Omental fat pad (tissue), 3 donors: ENCODE measurements at regions not wholly inside any gene's neighbourhood (a gene's known extent, or its start where the extent isn't known, plus 50 kb on each side); places are given as distances from the start of the nearest gene placed in this dataset.

Experiments used
- ATAC-seq: fragments of 150-250 bp; one replicate; pipeline ENCODE4 v1.9.1; 2016; ENCODE audit warnings: mild to moderate bottlenecking, moderate library complexity; ENCODE audit not compliant: low FRiP score
- DNase-seq: peaks from one replicate; pipeline ENCODE4 v3.0.0-alpha.2; 2019; ENCODE audit warnings: low spot score
- TF ChIP-seq, protein P1 (sequence below), 3 donors: fragments of 450-650 bp; IDR thresholded peaks; one replicate each; pipeline ENCODE4 v1.5.1; 2016 to 2017; ENCODE audit warnings: antibody characterized with exemption in 3 of 3, mild to moderate bottlenecking in 3 of 3, moderate library complexity in 2 of 3

DNA sequence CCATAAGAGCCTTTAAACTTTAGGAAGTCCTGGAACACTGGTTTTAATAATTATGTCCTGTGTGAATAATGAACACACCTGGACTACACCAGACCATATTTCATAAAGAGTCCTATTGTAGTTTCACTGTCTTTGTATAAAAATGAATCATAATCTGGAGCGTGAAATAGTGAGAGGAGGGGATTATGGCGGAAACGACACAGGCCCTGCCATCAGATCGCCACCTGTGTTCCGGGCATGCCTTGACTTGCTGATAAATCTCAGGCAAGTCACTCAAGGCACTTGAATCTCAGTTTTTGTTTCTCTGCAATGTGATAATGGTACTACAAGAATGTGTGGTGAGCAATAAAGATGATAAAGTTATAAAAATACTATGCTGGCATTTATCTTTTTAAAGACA lies 995.5 kb downstream of the MCTP2 start:
- DNase-seq (no peak), ATAC-seq (no peak)
- TF ChIP-seq, protein P1, sequence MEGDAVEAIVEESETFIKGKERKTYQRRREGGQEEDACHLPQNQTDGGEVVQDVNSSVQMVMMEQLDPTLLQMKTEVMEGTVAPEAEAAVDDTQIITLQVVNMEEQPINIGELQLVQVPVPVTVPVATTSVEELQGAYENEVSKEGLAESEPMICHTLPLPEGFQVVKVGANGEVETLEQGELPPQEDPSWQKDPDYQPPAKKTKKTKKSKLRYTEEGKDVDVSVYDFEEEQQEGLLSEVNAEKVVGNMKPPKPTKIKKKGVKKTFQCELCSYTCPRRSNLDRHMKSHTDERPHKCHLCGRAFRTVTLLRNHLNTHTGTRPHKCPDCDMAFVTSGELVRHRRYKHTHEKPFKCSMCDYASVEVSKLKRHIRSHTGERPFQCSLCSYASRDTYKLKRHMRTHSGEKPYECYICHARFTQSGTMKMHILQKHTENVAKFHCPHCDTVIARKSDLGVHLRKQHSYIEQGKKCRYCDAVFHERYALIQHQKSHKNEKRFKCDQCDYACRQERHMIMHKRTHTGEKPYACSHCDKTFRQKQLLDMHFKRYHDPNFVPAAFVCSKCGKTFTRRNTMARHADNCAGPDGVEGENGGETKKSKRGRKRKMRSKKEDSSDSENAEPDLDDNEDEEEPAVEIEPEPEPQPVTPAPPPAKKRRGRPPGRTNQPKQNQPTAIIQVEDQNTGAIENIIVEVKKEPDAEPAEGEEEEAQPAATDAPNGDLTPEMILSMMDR (IDR thresholded peaks at IDR 0.05), result no peak

DNA sequence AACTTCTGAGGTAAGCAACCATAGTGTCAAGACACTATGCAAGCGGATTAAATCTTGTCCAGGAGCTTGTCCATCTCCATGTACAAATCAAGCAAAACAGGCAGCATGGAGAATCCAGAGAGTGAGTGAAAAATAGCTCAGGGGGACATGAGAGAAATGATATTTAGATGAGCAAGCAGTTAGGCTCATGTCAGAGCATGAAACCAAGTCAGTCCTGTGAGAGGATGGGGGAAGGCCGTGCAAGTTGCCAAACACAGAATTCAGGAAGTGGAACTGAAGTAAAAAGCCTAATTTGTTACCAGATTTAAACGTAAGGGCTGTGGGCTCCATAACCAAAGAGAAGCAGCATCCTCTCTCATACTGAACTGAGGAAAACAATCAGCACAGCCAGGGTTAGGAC lies 995.9 kb downstream of the MCTP2 start:
- ATAC-seq (no peak), DNase-seq (no peak)
- TF ChIP-seq, protein P1 (IDR thresholded peaks at IDR 0.05), result no peak

DNA sequence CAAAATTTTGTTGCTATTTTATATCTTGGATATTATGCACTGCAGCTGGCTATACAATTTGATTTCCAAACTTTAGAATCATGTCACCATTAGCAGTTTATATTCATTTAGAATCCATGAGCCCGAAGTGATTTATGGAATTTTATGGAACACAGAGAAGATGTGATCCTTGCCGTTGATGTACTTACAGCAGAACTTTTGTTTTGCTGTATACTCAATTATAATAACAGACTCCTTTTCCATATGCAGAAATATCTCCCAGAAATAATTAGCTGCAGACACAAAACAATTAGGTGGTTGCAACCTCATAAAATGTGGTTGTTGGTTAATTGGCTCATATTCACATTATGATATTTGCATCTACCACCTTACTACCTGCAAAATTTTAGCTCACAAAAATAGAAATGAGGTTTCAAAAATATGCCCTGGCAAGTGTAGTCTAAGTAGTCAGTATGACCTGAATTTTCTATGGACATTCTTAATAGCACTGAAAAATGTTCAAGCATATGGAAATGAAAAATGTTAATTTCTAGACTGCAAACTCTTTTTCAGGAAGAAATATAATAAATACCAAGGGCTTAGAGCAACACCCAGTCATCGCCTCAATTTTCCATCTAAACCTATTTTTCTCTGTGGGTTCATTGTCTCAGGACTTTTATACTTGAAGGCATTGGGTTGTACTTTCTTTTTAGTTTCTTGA lies 997.6 kb downstream of the MCTP2 start:
- ATAC-seq (no peak), DNase-seq (no peak)
- TF ChIP-seq, protein P1 (IDR thresholded peaks at IDR 0.05), result no peak

DNA sequence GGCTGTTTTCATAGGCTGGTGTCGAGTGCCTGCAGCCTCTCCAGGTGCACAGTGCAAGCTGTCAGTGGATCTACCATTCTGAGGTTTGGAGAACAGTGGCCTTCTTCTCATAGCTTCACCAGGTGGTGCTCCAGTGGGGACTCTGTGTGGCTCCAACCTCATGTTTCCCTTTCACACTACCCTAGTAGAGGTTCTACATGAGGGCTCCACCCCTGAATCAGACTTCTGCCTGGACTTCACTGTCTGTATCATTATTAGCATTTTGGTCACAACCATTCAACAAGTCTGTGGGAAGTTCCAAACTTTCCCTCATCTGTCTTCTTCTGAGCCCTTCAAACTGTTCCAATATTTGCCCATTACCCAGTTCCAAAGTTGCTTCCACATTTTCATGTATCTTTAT lies 1003.7 kb downstream of the MCTP2 start:
- DNase-seq, result no peak
- TF ChIP-seq, protein P1 (IDR thresholded peaks at IDR 0.05), result no peak
- ATAC-seq, result no peak

DNA sequence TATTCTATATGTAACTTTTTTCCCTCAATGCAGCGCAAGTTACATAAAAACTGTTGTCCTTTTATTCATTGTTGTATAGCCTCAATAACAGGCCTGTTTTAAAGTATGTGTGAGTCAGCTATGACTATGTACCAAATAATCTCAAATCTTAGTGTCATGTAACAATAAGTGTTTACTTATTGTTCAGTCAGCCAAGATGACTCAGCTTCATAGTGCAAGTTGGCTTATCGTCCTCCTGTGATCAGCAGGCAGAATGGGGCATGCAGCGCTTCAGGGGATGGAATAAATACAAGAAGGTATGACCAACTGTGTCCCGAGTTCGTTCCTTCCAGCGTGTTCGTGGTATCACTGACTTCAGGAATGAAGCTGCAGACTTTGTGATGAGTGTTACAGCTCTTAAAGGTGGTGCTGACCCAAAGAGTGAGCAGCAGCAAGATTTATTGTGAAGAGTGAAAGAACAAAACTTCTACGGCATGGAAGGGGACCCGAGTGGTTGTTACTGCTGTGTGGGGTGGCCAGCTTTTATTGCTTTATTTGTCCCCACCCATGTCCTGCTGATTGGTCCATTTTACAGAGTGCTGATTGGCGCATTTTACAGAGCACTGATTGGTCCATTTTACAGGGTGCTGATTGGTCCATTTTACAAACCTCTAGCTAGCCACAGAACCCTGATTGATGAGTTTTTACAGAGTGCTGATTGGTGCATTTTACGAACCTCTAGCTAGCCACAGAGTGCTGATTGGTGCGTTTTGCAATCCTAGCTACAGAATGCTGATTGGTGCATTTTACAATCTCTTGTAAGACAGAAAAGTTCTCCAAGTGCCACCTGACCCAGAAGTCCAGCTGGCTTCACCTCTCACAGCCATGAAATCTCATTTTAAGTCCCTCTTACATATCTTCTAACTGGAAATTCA lies 1016.0 kb downstream of the MCTP2 start:
- DNase-seq (no peak), ATAC-seq (no peak)
- TF ChIP-seq, protein P1 (IDR thresholded peaks at IDR 0.05), result no peak

DNA sequence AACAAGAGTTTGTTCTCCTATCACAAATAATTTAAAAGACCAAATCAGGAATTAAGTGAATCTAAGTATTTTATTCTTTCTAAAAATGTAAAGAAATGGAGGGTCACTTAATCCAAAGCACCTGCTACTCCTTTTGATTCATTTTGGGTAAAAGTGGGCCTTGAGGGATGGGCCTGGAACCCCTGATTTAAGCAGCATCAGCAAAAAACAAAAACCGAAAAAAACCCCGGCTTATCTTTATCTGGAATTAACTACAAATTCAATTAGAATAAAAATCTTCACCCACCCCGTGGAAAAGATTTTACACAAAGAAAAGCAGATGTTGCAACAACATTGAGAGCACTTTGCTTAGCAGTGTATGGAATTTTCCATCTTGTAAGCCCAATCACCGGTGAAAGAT lies 1018.2 kb downstream of the MCTP2 start:
- ATAC-seq, result no peak
- TF ChIP-seq, protein P1 (IDR thresholded peaks at IDR 0.05), result no peak

More for the DNA sequence above, 1018.2 kb downstream of the MCTP2 start:
- DNase-seq, result no peak
